ENCODE measurements at regions not wholly inside any gene's neighbourhood (a gene's known extent, or its start where the extent isn't known, plus 50 kb on each side); places are given as distances from the start of the nearest gene placed in this dataset.

DNA sequence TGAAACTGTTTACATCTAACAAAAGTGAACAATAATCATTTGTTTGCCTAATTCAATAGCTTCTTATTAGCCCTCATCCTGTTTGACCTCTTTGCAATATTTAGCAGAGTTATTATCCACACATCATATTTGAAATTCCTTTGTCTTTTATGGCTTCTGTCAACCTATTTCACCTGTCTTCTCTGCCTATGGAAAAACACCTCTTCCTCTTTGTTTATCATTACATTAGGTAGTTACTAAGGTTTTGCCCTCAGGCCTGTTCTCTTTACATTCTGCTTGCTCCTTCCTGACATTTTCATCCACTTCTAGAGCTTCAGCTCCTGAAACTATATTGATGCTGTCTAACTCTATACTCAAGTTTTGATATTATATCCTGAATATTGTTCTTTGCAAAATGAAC, 183.0 kb downstream of the SUCNR1 start:
- DNase-seq (ENCODE audit: low spot score): no peak
- intact Hi-C loops (cut with DNase I): no loop called here
- Histone ChIP-seq H3K4me1 (replicated peaks) (no peaks in the 10 kb centered on the region), H3K36me3 (no peaks in the 10 kb centered on the region), H3K9me3 (no peaks in the 10 kb centered on the region), H3K27me3 (replicated peaks; ENCODE audit: insufficient read depth) (no peaks in the 10 kb centered on the region), H3K27ac (no peak overlapping the region), H3K4me3 (no peak overlapping the region)
- TF ChIP-seq, protein P1, sequence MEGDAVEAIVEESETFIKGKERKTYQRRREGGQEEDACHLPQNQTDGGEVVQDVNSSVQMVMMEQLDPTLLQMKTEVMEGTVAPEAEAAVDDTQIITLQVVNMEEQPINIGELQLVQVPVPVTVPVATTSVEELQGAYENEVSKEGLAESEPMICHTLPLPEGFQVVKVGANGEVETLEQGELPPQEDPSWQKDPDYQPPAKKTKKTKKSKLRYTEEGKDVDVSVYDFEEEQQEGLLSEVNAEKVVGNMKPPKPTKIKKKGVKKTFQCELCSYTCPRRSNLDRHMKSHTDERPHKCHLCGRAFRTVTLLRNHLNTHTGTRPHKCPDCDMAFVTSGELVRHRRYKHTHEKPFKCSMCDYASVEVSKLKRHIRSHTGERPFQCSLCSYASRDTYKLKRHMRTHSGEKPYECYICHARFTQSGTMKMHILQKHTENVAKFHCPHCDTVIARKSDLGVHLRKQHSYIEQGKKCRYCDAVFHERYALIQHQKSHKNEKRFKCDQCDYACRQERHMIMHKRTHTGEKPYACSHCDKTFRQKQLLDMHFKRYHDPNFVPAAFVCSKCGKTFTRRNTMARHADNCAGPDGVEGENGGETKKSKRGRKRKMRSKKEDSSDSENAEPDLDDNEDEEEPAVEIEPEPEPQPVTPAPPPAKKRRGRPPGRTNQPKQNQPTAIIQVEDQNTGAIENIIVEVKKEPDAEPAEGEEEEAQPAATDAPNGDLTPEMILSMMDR (IDR thresholded peaks at IDR 0.05): no peak
- no peak for TF ChIP-seq POLR2A (IDR thresholded peaks at IDR 0.05)
- no peak for TF ChIP-seq POLR2AphosphoS5 (IDR thresholded peaks at IDR 0.05)

DNA sequence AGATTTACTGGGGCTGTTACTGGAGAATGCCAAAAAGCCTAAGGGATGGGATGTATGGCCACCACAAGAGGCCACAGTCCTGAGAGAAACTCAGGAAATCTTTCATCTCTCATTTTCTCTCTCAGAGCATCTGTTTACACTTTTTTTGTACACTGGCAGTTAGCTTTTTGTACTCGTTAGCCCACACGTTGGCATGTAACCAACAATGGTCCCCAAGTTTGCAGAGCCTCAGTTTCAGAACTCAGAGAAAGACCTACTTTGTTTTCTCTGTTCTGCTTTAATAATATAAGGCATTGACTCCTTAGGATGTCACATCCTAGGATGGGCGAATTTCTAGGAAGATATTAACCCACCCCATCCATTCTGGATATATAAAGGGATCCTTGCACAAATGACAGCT, 183.5 kb downstream of the SUCNR1 start:
- H3K4me3 ChIP-seq: no peak overlapping the region
- H3K27ac ChIP-seq: no peak overlapping the region
- no peaks in the 10 kb centered on the region for H3K4me1 ChIP-seq (replicated peaks)
- no peaks in the 10 kb centered on the region for H3K27me3 ChIP-seq (replicated peaks; ENCODE audit: insufficient read depth)
- intact Hi-C loops (cut with DNase I): no loop called here
- 57% methylated on average over 3 of the region's 3 CpGs for WGBS
- TF ChIP-seq, protein P1 (IDR thresholded peaks at IDR 0.05): no peak
- TF ChIP-seq POLR2AphosphoS5 (IDR thresholded peaks at IDR 0.05): no peak
- TF ChIP-seq POLR2A (IDR thresholded peaks at IDR 0.05): no peak
- DNase-seq (ENCODE audit: low spot score): no peak
- H3K9me3 ChIP-seq: no peaks in the 10 kb centered on the region
- no peaks in the 10 kb centered on the region for H3K36me3 ChIP-seq

DNA sequence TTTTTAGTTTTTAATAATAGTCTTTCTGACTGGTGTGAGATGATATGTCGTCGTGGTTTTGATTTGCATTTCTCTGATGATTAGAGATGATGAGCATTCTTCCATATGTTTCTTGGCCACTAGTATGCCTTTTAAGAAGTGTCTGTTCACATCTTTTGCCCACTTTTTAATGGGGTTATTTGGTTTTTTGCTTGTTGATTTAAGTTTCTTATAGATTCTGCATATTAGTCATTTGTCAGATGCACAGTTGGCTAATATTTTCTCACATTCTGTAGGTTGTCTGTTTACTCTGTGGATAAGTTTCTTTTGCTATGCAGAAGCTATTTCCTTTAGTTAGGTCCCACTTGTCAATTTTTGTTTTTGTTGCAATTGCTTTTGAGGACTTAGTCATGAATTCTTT, 185.4 kb downstream of the SUCNR1 start:
- H3K4me3 ChIP-seq: no peak overlapping the region
- no peak overlapping the region for H3K27ac ChIP-seq
- 94% methylated on average over 2 of the region's 2 CpGs for WGBS
- TF ChIP-seq POLR2AphosphoS5 (IDR thresholded peaks at IDR 0.05) (no peak), POLR2A (IDR thresholded peaks at IDR 0.05) (no peak)
- TF ChIP-seq, protein P1 (IDR thresholded peaks at IDR 0.05): no peak
- H3K9me3 ChIP-seq: no peaks in the 10 kb centered on the region
- no peaks in the 10 kb centered on the region for H3K36me3 ChIP-seq
- no peaks in the 10 kb centered on the region for H3K27me3 ChIP-seq (replicated peaks; ENCODE audit: insufficient read depth)
- DNase-seq (ENCODE audit: low spot score): no peak
- no peaks in the 10 kb centered on the region for H3K4me1 ChIP-seq (replicated peaks)
- intact Hi-C loops (cut with DNase I): no loop called here

DNA sequence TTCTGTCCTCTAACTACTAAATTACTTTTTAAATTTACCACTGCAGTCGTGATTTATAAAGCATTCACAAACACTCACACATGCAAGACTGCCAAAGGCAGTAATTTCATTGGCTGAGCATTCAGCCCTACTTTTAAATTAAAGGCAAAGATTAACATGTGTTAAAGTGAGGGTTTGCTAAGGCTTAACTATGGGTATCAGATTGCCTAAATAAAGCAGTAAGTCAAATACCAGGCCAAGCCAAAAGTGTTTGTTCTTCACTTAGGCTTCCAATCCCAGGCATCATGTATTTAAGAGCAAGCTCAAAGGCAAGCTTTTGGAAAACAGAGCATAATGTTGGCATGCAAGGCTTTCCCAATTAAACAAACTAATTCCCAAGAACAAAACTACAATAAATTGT, 187.3 kb downstream of the SUCNR1 start:
- no peak for DNase-seq (ENCODE audit: low spot score)
- TF ChIP-seq POLR2A (IDR thresholded peaks at IDR 0.05) (no peak), POLR2AphosphoS5 (IDR thresholded peaks at IDR 0.05) (no peak)
- TF ChIP-seq, protein P1 (IDR thresholded peaks at IDR 0.05): no peak
- Histone ChIP-seq H3K4me1 (replicated peaks) (no peaks in the 10 kb centered on the region), H3K27me3 (replicated peaks; ENCODE audit: insufficient read depth) (no peaks in the 10 kb centered on the region), H3K4me3 (no peak overlapping the region), H3K9me3 (no peaks in the 10 kb centered on the region), H3K36me3 (no peaks in the 10 kb centered on the region), H3K27ac (no peak overlapping the region)
- WGBS: 13% methylated on average over 1 of the region's 1 CpG
- intact Hi-C loops (cut with DNase I): no loop called here

DNA sequence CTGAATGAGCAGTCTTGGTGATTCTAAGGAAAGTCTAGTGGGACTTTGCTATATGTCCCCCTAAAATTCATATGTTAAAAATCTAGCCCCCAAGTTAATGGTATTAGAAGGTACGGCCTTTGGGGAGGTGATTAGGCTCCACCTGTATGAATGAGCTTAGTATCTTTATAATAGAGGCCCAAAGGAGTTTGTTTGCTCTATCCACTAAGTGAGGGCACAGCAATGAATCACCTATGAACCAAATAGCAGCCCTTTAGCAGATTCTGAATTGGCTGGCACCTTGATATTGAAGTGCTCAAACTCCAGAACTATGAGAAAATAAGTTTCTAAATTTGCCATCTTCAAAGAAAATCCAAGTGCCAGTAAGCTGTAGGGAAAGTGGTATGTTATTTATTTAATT, 187.9 kb downstream of the SUCNR1 start:
- Histone ChIP-seq H3K9me3 (no peaks in the 10 kb centered on the region), H3K4me3 (no peak overlapping the region), H3K36me3 (no peaks in the 10 kb centered on the region), H3K27ac (no peak overlapping the region), H3K27me3 (replicated peaks; ENCODE audit: insufficient read depth) (no peaks in the 10 kb centered on the region), H3K4me1 (replicated peaks) (no peaks in the 10 kb centered on the region)
- no peak for DNase-seq (ENCODE audit: low spot score)
- intact Hi-C loops (cut with DNase I): no loop called here
- 84% methylated on average over 1 of the region's 1 CpG for WGBS
- TF ChIP-seq POLR2AphosphoS5 (IDR thresholded peaks at IDR 0.05) (no peak), POLR2A (IDR thresholded peaks at IDR 0.05) (no peak)
- TF ChIP-seq, protein P1 (IDR thresholded peaks at IDR 0.05): no peak

All from prostate gland (tissue), 2 donors.